Stimulated activated naive CD8-positive, alpha-beta T cell treated with anti-CD3 and anti-CD28 coated beads, Interleukin-15, Interleukin-2, amounts not matched to agents 100 U/mL and 50 U/mL, for 24 hours (primary cell): ENCODE measurements at regions not wholly inside any gene's neighbourhood (a gene's known extent, or its start where the extent isn't known, plus 50 kb on each side); places are given as distances from the start of the nearest gene placed in this dataset.
"Not testable (repeated sequence)": the region's sequence is repeated elsewhere in the genome, so short reads cannot be mapped to it uniquely, and the experiment has no call there.

Source experiments
- ATAC-seq: fragments of 150-1000 bp; cut with Tn5 transposase; one replicate; pipeline ENCODE4 v1.10.0; 2021
- DNase-seq: peaks from one replicate; pipeline ENCODE4 v3.0.0; 2021

- no peak for DNase-seq
- no peak for ATAC-seq
These were observed 90.7 kb downstream of the GPR88 start for GRCh38 chr1:100628631-100629081.

- DNase-seq: no peak
- ATAC-seq: no peak
These were observed 90.2 kb upstream of the VCAM1 start for GRCh38 chr1:100629391-100629790.

GRCh38 chr1:100631015-100631551, 88.5 kb upstream of the VCAM1 start:
- ATAC-seq: peak; percentile 60
- DNase-seq: no peak

- ATAC-seq: no peak
- no peak for DNase-seq
These were observed 76.7 kb upstream of the VCAM1 start for GRCh38 chr1:100642826-100643225.

GRCh38 chr1:100643471-100644196, 75.9 kb upstream of the VCAM1 start:
- DNase-seq (no peak), ATAC-seq (no peak)

- no peak for ATAC-seq
These were observed 73.5 kb upstream of the VCAM1 start for GRCh38 chr1:100646001-100646400.

GRCh38 chr1:100649146-100649545, 70.4 kb upstream of the VCAM1 start:
- no peak for ATAC-seq
- DNase-seq: no peak

More at GRCh38 chr1:100646001-100646400, 73.5 kb upstream of the VCAM1 start:
- DNase-seq: no peak

- ATAC-seq (no peak), DNase-seq (no peak)
These were observed 61.4 kb upstream of the VCAM1 start for GRCh38 chr1:100657876-100658715.

GRCh38 chr1:100658716-100659026, 60.9 kb upstream of the VCAM1 start:
- DNase-seq: no peak
- no peak for ATAC-seq

GRCh38 chr1:100661176-100661575, 58.4 kb upstream of the VCAM1 start:
- ATAC-seq (no peak), DNase-seq (no peak)

GRCh38 chr1:100668494-100668893, 51.0 kb upstream of the VCAM1 start:
- not testable (repeated sequence) for ATAC-seq

More at GRCh38 chr1:100668494-100668893, 51.0 kb upstream of the VCAM1 start:
- not testable (repeated sequence) for DNase-seq
